Adrenal gland (tissue), 5 donors: ENCODE measurements at regions not wholly inside any gene's neighbourhood (a gene's known extent, or its start where the extent isn't known, plus 50 kb on each side); places are given as distances from the start of the nearest gene placed in this dataset.

Source experiments
- CTCF ChIP-seq, 6 experiments: fragments of 450-650 bp in 4 of 6; fragments of 200-600 bp in 2 of 6; sonication (generic) in 1 of 6; IDR thresholded peaks; 1 replicate in 5 of 6; 2 replicates in 1 of 6; pipeline versions ENCODE4 v1.5.1 to v1.8.0; 2016 to 2021; ENCODE audit warnings: antibody characterized with exemption in 6 of 6, mild to moderate bottlenecking in 2 of 6, moderate library complexity in 1 of 6
- POLR2A ChIP-seq, 2 donors: fragments of 450-650 bp; IDR thresholded peaks; one replicate each; pipeline ENCODE4 v1.6.1; 2017; ENCODE audit warnings: antibody characterized with exemption in 2 of 2, mild to moderate bottlenecking in 2 of 2, moderate library complexity in 1 of 2
- donor health status: DM: no; HTN: no; CAD: no.

DNA sequence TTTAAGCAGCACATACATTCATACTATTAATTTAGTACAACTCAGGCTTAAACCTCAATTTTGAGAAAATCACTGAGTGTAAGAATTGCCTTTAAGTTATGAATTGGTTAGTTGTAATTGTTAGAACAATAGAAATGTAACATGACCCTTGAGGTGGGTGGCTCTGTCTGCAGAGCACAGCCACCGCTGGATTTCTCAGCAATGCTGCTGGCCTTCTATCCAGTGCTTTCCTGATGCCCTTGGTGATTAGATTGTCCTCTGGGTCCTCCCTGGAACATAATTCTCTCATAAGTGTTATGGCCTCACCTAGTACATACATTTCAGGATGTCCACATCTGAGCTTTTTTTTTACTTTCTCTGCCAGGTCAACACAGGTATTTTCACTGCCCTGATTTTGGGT, 213.2 kb downstream of the SLC7A11 start:
- no peak for TF ChIP-seq CTCF (IDR thresholded peaks at IDR 0.05)
- TF ChIP-seq POLR2A (IDR thresholded peaks at IDR 0.05), result no peak
